OCI-LY7 (cell line): ENCODE measurements at regions not wholly inside any gene's neighbourhood (a gene's known extent, or its start where the extent isn't known, plus 50 kb on each side); places are given as distances from the start of the nearest gene placed in this dataset.

Experiments
- BruUV-seq: library from RNA; stranded (reverse); fragments of 400-500 nt; replicated peaks from 2 replicates; lab custom pipeline; 2021; lab: Mats Ljungman, UMichigan
- CTCF ChIA-PET: fragments of 300-600 bp; sonication (Branson Sonifier 250); formaldehyde crosslinking; loops from one replicate; lab custom pipeline; 2022; ENCODE audit warnings: antibody characterized with exemption; ENCODE audit not compliant: unreplicated experiment; lab: Charles Lee
- POLR2A ChIA-PET: fragments of 300-600 bp; sonication (Branson Sonifier 250); formaldehyde crosslinking; loops from one replicate; lab custom pipeline; 2022; ENCODE audit warnings: antibody characterized with exemption; lab: Charles Lee
- DNase-seq: peaks from one replicate; pipeline ENCODE4 v3.0.0-alpha.2; 2015; ENCODE audit warnings: low spot score
- H2AFZ ChIP-seq: fragments of 200-600 bp; sonication (generic), shearing (Covaris generic); 2 replicates; pipeline ENCODE4 v1.6.1; 2014; ENCODE audit warnings: mild to moderate bottlenecking, antibody characterized with exemption, low read length, moderate library complexity
- H3K27ac ChIP-seq: fragments of 200-600 bp; sonication (generic); 2 replicates; pipeline ENCODE4 v1.5.1; 2014; ENCODE audit warnings: mixed run types, low read depth, mild to moderate bottlenecking, moderate library complexity, low read length, inconsistent platforms; ENCODE audit not compliant: poor library complexity, severe bottlenecking
- H3K36me3 ChIP-seq: fragments of 200-600 bp; sonication (generic); 2 replicates; pipeline ENCODE4 v1.6.1; 2014; ENCODE audit warnings: mild to moderate bottlenecking, antibody characterized with exemption, low read length, moderate library complexity, mixed read lengths; ENCODE audit not compliant: insufficient read depth
- H3K4me1 ChIP-seq: fragments of 200-600 bp; sonication (generic); 2 replicates; pipeline ENCODE4 v1.5.1; 2014; ENCODE audit warnings: mild to moderate bottlenecking, low read length; ENCODE audit not compliant: insufficient read depth, poor library complexity, severe bottlenecking
- H3K4me2 ChIP-seq: fragments of 200-600 bp; sonication (generic); 2 replicates; pipeline ENCODE4 v1.6.1; 2014; ENCODE audit warnings: mild to moderate bottlenecking, low read length
- H3K4me3 ChIP-seq: fragments of 200-600 bp; sonication (generic); 2 replicates; pipeline ENCODE4 v1.5.1; 2014; ENCODE audit warnings: mild to moderate bottlenecking, low read depth, low read length; ENCODE audit not compliant: poor library complexity, severe bottlenecking
- H3K79me2 ChIP-seq: fragments of 200-600 bp; sonication (generic); 2 replicates; pipeline ENCODE4 v1.6.1; 2016; ENCODE audit warnings: low read depth, mild to moderate bottlenecking, low read length, moderate library complexity, mixed read lengths; ENCODE audit not compliant: insufficient read depth
- H3K9me2 ChIP-seq: fragments of 200-600 bp; sonication (generic); 2 replicates; pipeline ENCODE4 v1.6.1; 2016; ENCODE audit warnings: mild to moderate bottlenecking, low read length, mixed read lengths; ENCODE audit not compliant: insufficient read depth
- H3K9me3 ChIP-seq: fragments of 200-600 bp; sonication (generic); 2 replicates; pipeline ENCODE4 v1.6.1; 2014; ENCODE audit warnings: mild to moderate bottlenecking, mixed run types, low read length, mixed read lengths
- H4K20me1 ChIP-seq: fragments of 200-600 bp; sonication (generic); 2 replicates; pipeline ENCODE4 v1.6.1; 2014; ENCODE audit warnings: mild to moderate bottlenecking, antibody characterized with exemption, low read length, moderate library complexity, mixed read lengths; ENCODE audit not compliant: insufficient read depth
- EZH2phosphoT487 ChIP-seq: fragments of 200-600 bp; sonication (generic); IDR thresholded peaks from 2 replicates; pipeline ENCODE4 v1.6.1; 2018; ENCODE audit warnings: low read depth, borderline replicate concordance, mild to moderate bottlenecking, mixed run types, antibody characterized with exemption, low read length, moderate library complexity, mixed read lengths
- intact Hi-C: fragments of 100-400 bp; cut with micrococcal nuclease; formaldehyde crosslinking; loops from one replicate; pipeline ENCODE4 v1.10.0; 2022; ENCODE audit not compliant: unreplicated experiment
- TF ChIP-seq, protein P1 (sequence below): fragments of 200-600 bp; sonication (generic); conservative IDR thresholded peaks from 2 replicates; pipeline ENCODE4 v1.5.1; 2014; ENCODE audit warnings: mild to moderate bottlenecking, antibody characterized with exemption, low read length, moderate library complexity, mixed read lengths

DNA sequence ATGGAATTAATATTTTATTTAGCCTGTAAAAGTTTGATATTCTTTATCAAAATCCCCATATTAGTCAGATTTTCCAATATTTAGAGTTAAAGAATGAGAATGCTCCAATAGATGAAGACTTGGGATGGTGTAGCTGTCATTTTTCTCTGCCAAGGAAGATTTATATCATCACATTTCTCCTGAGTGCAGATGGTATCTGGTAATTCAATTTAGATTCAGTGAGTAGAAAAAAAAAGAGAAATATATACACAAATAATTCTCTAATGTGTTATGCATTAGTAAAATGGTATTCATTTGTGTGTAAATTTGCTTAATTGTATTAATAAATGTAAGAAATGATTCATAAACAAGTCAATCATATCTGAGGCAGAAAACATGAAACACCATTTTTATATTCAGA is 1508.7 kb upstream of the PCDH20 start:
- Histone ChIP-seq H3K9me3 (no peaks in the 10 kb centered on the region), H4K20me1 (no peaks in the 10 kb centered on the region), H3K27ac (no peak overlapping the region), H2AFZ (no peak overlapping the region), H3K4me2 (no peak overlapping the region), H3K36me3 (no peaks in the 10 kb centered on the region), H3K79me2 (no peaks in the 10 kb centered on the region), H3K4me1 (no peaks in the 10 kb centered on the region), H3K9me2 (no peaks in the 10 kb centered on the region), H3K4me3 (no peak overlapping the region)
- no peak for TF ChIP-seq EZH2phosphoT487
- TF ChIP-seq, protein P1, sequence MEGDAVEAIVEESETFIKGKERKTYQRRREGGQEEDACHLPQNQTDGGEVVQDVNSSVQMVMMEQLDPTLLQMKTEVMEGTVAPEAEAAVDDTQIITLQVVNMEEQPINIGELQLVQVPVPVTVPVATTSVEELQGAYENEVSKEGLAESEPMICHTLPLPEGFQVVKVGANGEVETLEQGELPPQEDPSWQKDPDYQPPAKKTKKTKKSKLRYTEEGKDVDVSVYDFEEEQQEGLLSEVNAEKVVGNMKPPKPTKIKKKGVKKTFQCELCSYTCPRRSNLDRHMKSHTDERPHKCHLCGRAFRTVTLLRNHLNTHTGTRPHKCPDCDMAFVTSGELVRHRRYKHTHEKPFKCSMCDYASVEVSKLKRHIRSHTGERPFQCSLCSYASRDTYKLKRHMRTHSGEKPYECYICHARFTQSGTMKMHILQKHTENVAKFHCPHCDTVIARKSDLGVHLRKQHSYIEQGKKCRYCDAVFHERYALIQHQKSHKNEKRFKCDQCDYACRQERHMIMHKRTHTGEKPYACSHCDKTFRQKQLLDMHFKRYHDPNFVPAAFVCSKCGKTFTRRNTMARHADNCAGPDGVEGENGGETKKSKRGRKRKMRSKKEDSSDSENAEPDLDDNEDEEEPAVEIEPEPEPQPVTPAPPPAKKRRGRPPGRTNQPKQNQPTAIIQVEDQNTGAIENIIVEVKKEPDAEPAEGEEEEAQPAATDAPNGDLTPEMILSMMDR = no peak
- ChIA-PET CTCF (no interaction called here), POLR2A (no interaction called here)
- intact Hi-C loops = no loop called here
- BruUV-seq = no TSS peak
- no peak for DNase-seq

DNA sequence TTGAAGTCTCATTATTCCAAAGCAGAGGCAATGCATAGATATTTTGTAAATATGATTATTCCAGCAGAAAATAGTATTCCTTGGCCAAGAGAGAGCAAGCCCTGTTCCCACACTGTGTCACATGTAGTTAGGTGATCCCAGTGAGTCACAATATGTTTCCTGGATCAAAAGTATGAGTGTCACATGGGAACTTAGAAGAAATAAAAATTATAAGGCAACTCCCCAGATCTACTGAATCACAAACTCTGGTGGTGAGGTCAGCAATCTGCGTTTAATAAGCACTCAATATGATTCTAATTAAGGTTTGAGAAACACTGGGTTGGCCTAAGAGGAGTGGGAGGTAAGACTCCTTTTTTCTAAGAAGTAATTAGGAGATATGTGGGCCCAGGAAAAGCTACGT is 1504.5 kb upstream of the PCDH20 start:
- POLR2A ChIA-PET = no interaction called here
- Histone ChIP-seq H3K4me3 (no peak overlapping the region), H3K36me3 (no peaks in the 10 kb centered on the region), H3K79me2 (no peaks in the 10 kb centered on the region), H3K4me1 (no peaks in the 10 kb centered on the region), H2AFZ (no peak overlapping the region), H3K9me2 (no peaks in the 10 kb centered on the region), H4K20me1 (no peaks in the 10 kb centered on the region), H3K9me3 (no peaks in the 10 kb centered on the region), H3K27ac (no peak overlapping the region), H3K4me2 (no peak overlapping the region)
- CTCF ChIA-PET = no interaction called here
- no peak for TF ChIP-seq EZH2phosphoT487
- TF ChIP-seq, protein P1 = no peak
- no TSS peak for BruUV-seq
- intact Hi-C loops = no loop called here
- DNase-seq = no peak

DNA sequence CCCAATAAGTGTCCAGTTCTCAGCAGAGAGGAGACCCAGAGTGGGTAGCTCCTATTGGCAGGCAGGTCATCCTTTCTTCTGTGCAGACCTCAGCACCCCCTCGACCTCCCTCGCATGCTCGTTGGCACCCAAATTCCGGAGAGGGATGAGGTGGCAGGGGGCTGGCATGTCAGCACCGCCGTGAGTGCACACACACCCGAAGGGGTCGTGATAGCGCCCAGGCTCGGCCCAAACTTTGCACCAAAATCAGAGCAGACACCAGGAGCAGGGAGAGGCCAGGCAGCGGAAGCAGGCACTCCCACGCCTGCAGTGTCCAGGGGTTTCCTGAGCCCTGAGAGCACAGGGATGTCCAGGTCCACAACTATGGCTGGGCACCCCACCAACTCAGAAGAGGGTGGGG is 1503.8 kb upstream of the PCDH20 start:
- no peak overlapping the region for H3K27ac ChIP-seq
- intact Hi-C loops = no loop called here

More for the DNA sequence above, 1503.8 kb upstream of the PCDH20 start:
- no peak overlapping the region for H3K4me3 ChIP-seq
- no peaks in the 10 kb centered on the region for H3K9me2 ChIP-seq
- BruUV-seq = no TSS peak
- ChIA-PET CTCF (no interaction called here), POLR2A (interaction anchor here (0.5 to 1.1 kb wide), 2 partner anchors 15 to 53 kb away, joined by 3 read pairs; no protein-coding TSS in a partner anchor)
- no peak for DNase-seq
- H3K79me2 ChIP-seq = no peaks in the 10 kb centered on the region
- H3K4me1 ChIP-seq = no peaks in the 10 kb centered on the region
- no peaks in the 10 kb centered on the region for H4K20me1 ChIP-seq
- no peak overlapping the region for H3K4me2 ChIP-seq
- H2AFZ ChIP-seq = no peak overlapping the region
- TF ChIP-seq EZH2phosphoT487 = no peak
- TF ChIP-seq, protein P1 = no peak
- no peaks in the 10 kb centered on the region for H3K9me3 ChIP-seq
- no peaks in the 10 kb centered on the region for H3K36me3 ChIP-seq
